ENCODE measurements at regions not wholly inside any gene's neighbourhood (a gene's known extent, or its start where the extent isn't known, plus 50 kb on each side); places are given as distances from the start of the nearest gene placed in this dataset.
A peak's percentile ranks its signal among the peaks of the same experiment; 100 is the strongest.

DNA sequence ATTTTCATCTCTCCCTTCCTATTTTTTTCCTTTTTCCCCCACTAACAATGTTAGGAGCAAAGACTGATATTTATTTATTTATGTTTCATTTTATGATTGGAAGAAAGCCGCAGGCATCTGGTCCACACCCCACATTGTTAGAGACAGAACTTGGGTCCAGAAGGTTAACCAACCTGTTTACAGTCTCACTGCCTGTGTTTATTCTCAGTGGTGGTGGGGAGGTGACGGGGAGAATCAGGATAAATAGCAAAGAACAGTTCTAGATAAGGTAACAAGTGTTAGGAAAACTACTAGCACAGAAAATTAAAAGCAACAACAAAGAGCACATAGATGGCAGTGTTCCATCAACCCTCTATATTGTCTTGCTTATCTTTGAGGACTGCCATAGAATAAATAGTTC is 301.7 kb upstream of the DIPK2B start:
- ChIA-PET CTCF (no interaction called here), POLR2A (interaction anchor here (0.6 kb wide), 1 partner anchor 247 kb away, joined by 3 read pairs; no protein-coding TSS in a partner anchor)
- peaks cover 29% of the 10 kb centered on the region for H3K4me1 Mint-ChIP-seq (ENCODE audit: insufficient read depth, unreplicated experiment)
- intact Hi-C loops (cut with micrococcal nuclease), result no loop called here
- no peak overlapping the region for H3K4me3 Mint-ChIP-seq (ENCODE audit: unreplicated experiment)
- H3K27ac Mint-ChIP-seq (ENCODE audit: low read depth, unreplicated experiment), result no peak overlapping the region
- H3K27me3 Mint-ChIP-seq (ENCODE audit: insufficient read depth, unreplicated experiment), result peaks cover 11% of the 10 kb centered on the region
- H3K9me3 Mint-ChIP-seq (ENCODE audit: unreplicated experiment), result no peaks in the 10 kb centered on the region
- TF ChIP-seq CTCF (IDR thresholded peaks at IDR 0.05; ENCODE audit: unreplicated experiment), result no peak
- no TSS peak for BruUV-seq (replicated peaks)
- no peak for DNase-seq (ENCODE audit: unreplicated experiment)
- H3K36me3 Mint-ChIP-seq (ENCODE audit: insufficient read depth, unreplicated experiment), result no peaks in the 10 kb centered on the region

DNA sequence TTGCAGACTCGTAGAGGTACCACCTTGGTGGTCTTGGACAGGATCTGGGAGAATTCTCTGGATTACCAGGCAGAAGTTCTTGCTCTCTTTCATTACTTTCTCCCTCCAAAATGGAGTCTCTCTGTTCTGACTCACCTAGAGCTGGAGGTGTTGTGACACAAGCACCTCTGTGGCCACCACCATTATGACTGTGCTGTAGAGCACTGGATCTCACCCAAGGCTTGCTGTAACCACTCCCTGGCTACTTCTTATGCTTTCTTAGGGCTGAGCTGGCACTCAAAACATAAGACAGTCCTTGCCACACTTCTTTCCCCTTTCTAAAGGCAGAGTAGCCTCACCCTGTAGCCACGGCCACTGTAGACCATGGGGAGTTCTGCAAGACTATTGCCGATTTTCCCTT is 296.6 kb upstream of the DIPK2B start:
- Mint-ChIP-seq H3K4me3 (ENCODE audit: unreplicated experiment) (no peak overlapping the region), H3K27me3 (ENCODE audit: insufficient read depth, unreplicated experiment) (peaks cover 25% of the 10 kb centered on the region), H3K27ac (ENCODE audit: low read depth, unreplicated experiment) (peak overlapping the region; percentile 64), H3K9me3 (ENCODE audit: unreplicated experiment) (peaks cover 35% of the 10 kb centered on the region), H3K36me3 (ENCODE audit: insufficient read depth, unreplicated experiment) (no peaks in the 10 kb centered on the region), H3K4me1 (ENCODE audit: insufficient read depth, unreplicated experiment) (peaks cover 15% of the 10 kb centered on the region)
- ChIA-PET CTCF (interaction anchor here (0.6 kb wide), 1 partner anchor 45 kb away, joined by 3 read pairs; no protein-coding TSS in a partner anchor), POLR2A (interaction anchor here (1.0 to 2.3 kb wide), 3 partner anchors 8 to 18 kb away, joined by 3 to 18 read pairs (median 7); no protein-coding TSS in a partner anchor)
- TF ChIP-seq CTCF (IDR thresholded peaks at IDR 0.05; ENCODE audit: unreplicated experiment), result no peak
- peak; percentile 85 for DNase-seq (ENCODE audit: unreplicated experiment)
- BruUV-seq (replicated peaks), result no TSS peak
- intact Hi-C loops (cut with micrococcal nuclease), result no loop called here

GRCh38 chrX:45485719-45486118 is 285.0 kb upstream of the DIPK2B start:
- intact Hi-C loops (cut with micrococcal nuclease), result no loop called here
- TF ChIP-seq CTCF (IDR thresholded peaks at IDR 0.05; ENCODE audit: unreplicated experiment), result no peak
- Mint-ChIP-seq H3K36me3 (ENCODE audit: insufficient read depth, unreplicated experiment) (no peaks in the 10 kb centered on the region), H3K9me3 (ENCODE audit: unreplicated experiment) (no peaks in the 10 kb centered on the region), H3K27ac (ENCODE audit: low read depth, unreplicated experiment) (no peak overlapping the region), H3K27me3 (ENCODE audit: insufficient read depth, unreplicated experiment) (peaks cover 11% of the 10 kb centered on the region), H3K4me1 (ENCODE audit: insufficient read depth, unreplicated experiment) (no peaks in the 10 kb centered on the region), H3K4me3 (ENCODE audit: unreplicated experiment) (no peak overlapping the region)
- no TSS peak for BruUV-seq (replicated peaks)
- CTCF ChIA-PET, result no interaction called here
- no peak for DNase-seq (ENCODE audit: unreplicated experiment)
- POLR2A ChIA-PET, result interaction anchor here (0.6 kb wide), 1 partner anchor 351 kb away, joined by 4 read pairs; no protein-coding TSS in a partner anchor

DNA sequence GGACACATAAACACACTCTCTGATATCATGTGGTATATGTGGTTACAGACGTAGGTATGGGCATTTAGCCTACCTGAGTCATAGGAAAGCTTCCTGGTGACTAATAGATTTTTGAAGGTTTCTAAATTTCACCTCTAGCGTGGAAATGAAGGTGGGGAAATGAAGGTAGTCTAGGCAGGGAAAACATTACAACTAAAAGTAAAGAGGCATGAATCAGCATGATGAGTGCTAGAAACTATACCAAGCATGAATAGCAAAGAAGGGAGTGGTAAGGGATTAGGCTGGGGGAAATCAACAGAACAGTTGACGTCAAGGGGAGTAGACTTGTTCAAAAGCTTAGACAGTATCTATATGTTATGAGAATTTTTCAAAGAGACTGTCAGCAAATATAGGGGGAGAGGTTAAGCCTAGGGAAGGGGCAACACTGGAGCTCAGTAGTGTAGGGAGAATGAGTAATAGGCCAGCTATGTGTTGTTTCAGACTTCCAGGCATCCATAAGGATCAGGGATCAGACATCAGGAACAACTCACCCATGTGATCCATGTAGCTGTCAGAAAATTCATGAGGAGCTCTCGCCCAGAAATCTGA is 279.3 kb upstream of the DIPK2B start:
- Mint-ChIP-seq H3K4me1 (ENCODE audit: insufficient read depth, unreplicated experiment) (peaks cover 12% of the 10 kb centered on the region), H3K9me3 (ENCODE audit: unreplicated experiment) (no peaks in the 10 kb centered on the region), H3K27me3 (ENCODE audit: insufficient read depth, unreplicated experiment) (peaks cover 10% of the 10 kb centered on the region), H3K27ac (ENCODE audit: low read depth, unreplicated experiment) (peak overlapping the region; percentile 98), H3K4me3 (ENCODE audit: unreplicated experiment) (no peak overlapping the region), H3K36me3 (ENCODE audit: insufficient read depth, unreplicated experiment) (peaks cover 5% of the 10 kb centered on the region)
- no TSS peak for BruUV-seq (replicated peaks)
- peak; percentile 92 for DNase-seq (ENCODE audit: unreplicated experiment)
- intact Hi-C loops (cut with micrococcal nuclease), result loop anchor here (1.0 kb wide), 1 partner anchor 27 kb away; no protein-coding TSS in a partner anchor
- no peak for TF ChIP-seq CTCF (IDR thresholded peaks at IDR 0.05; ENCODE audit: unreplicated experiment)
- CTCF ChIA-PET, result interaction anchor here (0.6 to 1.1 kb wide), 3 partner anchors 35 to 158 kb away, joined by 3 to 5 read pairs (median 3); no protein-coding TSS in a partner anchor
- POLR2A ChIA-PET, result interaction anchor here (0.6 to 2.8 kb wide), 17 partner anchors 12 to 365 kb away, joined by 3 to 30 read pairs (median 3); no protein-coding TSS in a partner anchor
